HFFc6 (cell line): ENCODE measurements at regions not wholly inside any gene's neighbourhood (a gene's known extent, or its start where the extent isn't known, plus 50 kb on each side); places are given as distances from the start of the nearest gene placed in this dataset.

Experiments used
- DNase-seq: peaks from one replicate; pipeline ENCODE4 v3.0.0-alpha.2; 2018
- H3K27ac Mint-ChIP-seq: 2 replicates; pipeline ENCODE4 v1.8.0; 2020; ENCODE audit warnings: mild to moderate bottlenecking, mixed read lengths
- H3K27me3 Mint-ChIP-seq: 2 replicates; pipeline ENCODE4 v1.8.0; 2021; ENCODE audit warnings: mild to moderate bottlenecking, moderate library complexity, mixed read lengths; ENCODE audit not compliant: insufficient read depth
- H3K36me3 Mint-ChIP-seq: 2 replicates; pipeline ENCODE4 v1.8.0; 2021; ENCODE audit warnings: low read depth, mixed read lengths
- H3K4me1 Mint-ChIP-seq: 2 replicates; pipeline ENCODE4 v1.8.0; 2020; ENCODE audit warnings: low read depth, mixed read lengths
- H3K4me3 Mint-ChIP-seq: 2 replicates; pipeline ENCODE4 v1.8.0; 2020; ENCODE audit warnings: mild to moderate bottlenecking, moderate library complexity, mixed read lengths
- H3K9me3 Mint-ChIP-seq: 2 replicates; pipeline ENCODE4 v1.8.0; 2020; ENCODE audit warnings: mild to moderate bottlenecking, mixed read lengths
- CTCF ChIP-seq: fragments of 200-600 bp; sonication (generic); IDR thresholded peaks from 2 replicates; pipeline ENCODE4 v1.5.0; 2021; ENCODE audit warnings: antibody characterized with exemption, mild to moderate bottlenecking

GRCh38 chr17:72394531-72394930 is 273.7 kb downstream of the SOX9 start:
- Mint-ChIP-seq H3K27ac (peak overlapping the region; percentile 95), H3K9me3 (no peaks in the 10 kb centered on the region), H3K36me3 (0 out of 2 replicates have a peak, but pooled peaks cover 7% of the 10 kb centered on the region), H3K27me3 (no peaks in the 10 kb centered on the region), H3K4me1 (peaks cover 75% of the 10 kb centered on the region), H3K4me3 (no peak overlapping the region; the same call in 1 of the 2 replicates)
- TF ChIP-seq CTCF, result no peak
- DNase-seq, result no peak

- Mint-ChIP-seq H3K4me3 (no peak overlapping the region), H3K9me3 (no peaks in the 10 kb centered on the region), H3K27ac (no peak overlapping the region), H3K36me3 (0 out of 2 replicates have a peak, but pooled peaks cover 7% of the 10 kb centered on the region), H3K27me3 (no peaks in the 10 kb centered on the region), H3K4me1 (peaks cover 73% of the 10 kb centered on the region)
- TF ChIP-seq CTCF, result no peak
- DNase-seq, result no peak
Measured at GRCh38 chr17:72396121-72396520, 275.3 kb downstream of the SOX9 start.

GRCh38 chr17:72397223-72397667 is 276.4 kb downstream of the SOX9 start:
- no peak overlapping the region for H3K4me3 Mint-ChIP-seq

GRCh38 chr17:72397687-72398086 is 276.9 kb downstream of the SOX9 start:
- H3K4me3 Mint-ChIP-seq, result peak overlapping the region; percentile 6; the same call in 1 of the 2 replicates
- H3K36me3 Mint-ChIP-seq, result 0 out of 2 replicates have a peak, but pooled peaks cover 7% of the 10 kb centered on the region
- DNase-seq, result peak; percentile 42
- H3K4me1 Mint-ChIP-seq, result peaks cover 60% of the 10 kb centered on the region
- H3K9me3 Mint-ChIP-seq, result no peaks in the 10 kb centered on the region
- peak overlapping the region; percentile 47 for H3K27ac Mint-ChIP-seq
- no peak for TF ChIP-seq CTCF
- H3K27me3 Mint-ChIP-seq, result no peaks in the 10 kb centered on the region

More at GRCh38 chr17:72397223-72397667, 276.4 kb downstream of the SOX9 start:
- DNase-seq, result no peak
- H3K27ac Mint-ChIP-seq, result no peak overlapping the region
- H3K36me3 Mint-ChIP-seq, result 0 out of 2 replicates have a peak, but pooled peaks cover 7% of the 10 kb centered on the region
- no peak for TF ChIP-seq CTCF
- H3K27me3 Mint-ChIP-seq, result no peaks in the 10 kb centered on the region
- H3K9me3 Mint-ChIP-seq, result no peaks in the 10 kb centered on the region
- H3K4me1 Mint-ChIP-seq, result peaks cover 65% of the 10 kb centered on the region

GRCh38 chr17:72399023-72399607 is 278.3 kb downstream of the SOX9 start:
- Mint-ChIP-seq H3K27me3 (no peaks in the 10 kb centered on the region), H3K4me1 (peaks cover 55% of the 10 kb centered on the region), H3K36me3 (peaks cover 7% of the 10 kb centered on the region; the same call in 1 of the 2 replicates), H3K27ac (no peak overlapping the region), H3K4me3 (no peak overlapping the region), H3K9me3 (no peaks in the 10 kb centered on the region)
- DNase-seq, result no peak
- TF ChIP-seq CTCF, result no peak
